Astrocyte of the cerebellum (primary cell): ENCODE measurements at regions not wholly inside any gene's neighbourhood (a gene's known extent, or its start where the extent isn't known, plus 50 kb on each side); places are given as distances from the start of the nearest gene placed in this dataset.

Source experiments
- DNase-seq: peaks from one replicate; pipeline ENCODE4 v3.0.0-alpha.2; 2011; ENCODE audit warnings: low read depth
- H3K4me3 ChIP-seq: 2 replicates; pipeline ENCODE4 v1.5.1; 2011; ENCODE audit warnings: mild to moderate bottlenecking, low read depth, low read length, moderate library complexity
- CTCF ChIP-seq: IDR thresholded peaks from 2 replicates; pipeline ENCODE4 v1.5.1; 2012; ENCODE audit warnings: low read length, low read depth, moderate library complexity, mild to moderate bottlenecking; ENCODE audit errors: missing control alignments
- in situ Hi-C: cut with HindIII; loops from 2 replicates; pipeline ENCODE4 v1.10.0; 2017; ENCODE audit warnings: low sequenced_read_pairs

GRCh38 chr10:42998481-42999384 is 78.1 kb upstream of the RET start:
- TF ChIP-seq CTCF: no peak
- in situ Hi-C loops: no loop called here
- no peak for DNase-seq
- no peak overlapping the region for H3K4me3 ChIP-seq

DNA sequence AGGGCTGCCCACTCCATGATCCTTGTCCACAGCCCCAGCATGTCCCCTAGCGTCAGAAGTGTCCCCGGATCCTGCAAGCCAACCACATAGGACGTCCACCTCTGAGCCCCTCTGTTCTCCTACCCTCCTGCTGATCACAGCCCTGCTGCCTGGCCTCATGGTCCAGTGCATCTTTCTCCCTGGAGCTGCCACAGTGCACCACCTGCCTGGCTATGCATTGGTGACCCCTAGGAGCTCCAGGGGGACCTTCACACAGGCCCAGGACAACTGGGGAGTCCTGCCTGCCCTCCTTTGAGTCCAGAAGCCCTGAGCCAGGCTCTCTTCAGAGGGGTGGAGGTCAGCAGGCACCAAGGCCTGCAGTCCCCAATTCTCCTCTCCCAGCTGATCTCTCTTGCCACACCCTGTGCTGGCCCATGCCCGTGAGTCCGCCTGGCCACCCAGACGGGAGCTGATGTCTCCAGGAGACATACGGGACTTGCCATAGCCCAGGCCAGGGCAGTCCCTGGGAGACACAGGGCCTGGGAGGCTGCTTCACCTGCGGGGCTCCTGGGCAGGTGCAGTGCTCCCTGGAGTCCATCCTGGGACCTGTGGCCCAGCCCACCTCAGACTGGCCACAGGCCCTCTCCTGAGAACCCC is 77.4 kb upstream of the RET start:
- in situ Hi-C loops: loop anchor here (5.0 to 10.0 kb wide), 2 partner anchors 45 to 68 kb away; no protein-coding TSS in a partner anchor
- no peak overlapping the region for H3K4me3 ChIP-seq
- no peak for TF ChIP-seq CTCF
- DNase-seq: no peak

DNA sequence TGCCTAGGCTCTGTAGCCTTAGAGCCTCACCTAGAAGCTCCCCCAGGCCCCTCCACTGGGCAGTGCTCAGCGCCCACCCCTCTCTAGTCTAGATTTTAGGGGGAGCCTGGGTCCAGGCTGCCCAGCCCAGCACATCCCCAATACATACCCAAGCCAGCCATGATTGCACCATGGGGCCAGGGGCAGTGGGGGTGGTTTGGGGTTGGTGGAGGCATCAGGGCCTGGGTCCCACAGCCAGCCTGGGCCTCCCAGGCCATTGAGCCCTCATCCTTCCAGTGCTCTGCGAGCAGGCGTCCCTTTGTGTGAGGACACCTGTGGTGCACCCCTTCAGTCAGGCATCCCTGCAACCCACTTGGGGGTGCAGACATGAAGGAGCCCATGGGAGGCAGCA is 76.9 kb upstream of the RET start:
- TF ChIP-seq CTCF: no peak
- DNase-seq: no peak
- H3K4me3 ChIP-seq: no peak overlapping the region
- in situ Hi-C loops: loop anchor here (5.0 to 10.0 kb wide), 2 partner anchors 45 to 67 kb away; no protein-coding TSS in a partner anchor

GRCh38 chr10:43000651-43001426 is 76.0 kb upstream of the RET start:
- in situ Hi-C loops: loop anchor here (5.0 to 10.0 kb wide), 2 partner anchors 46 to 66 kb away; no protein-coding TSS in a partner anchor

DNA sequence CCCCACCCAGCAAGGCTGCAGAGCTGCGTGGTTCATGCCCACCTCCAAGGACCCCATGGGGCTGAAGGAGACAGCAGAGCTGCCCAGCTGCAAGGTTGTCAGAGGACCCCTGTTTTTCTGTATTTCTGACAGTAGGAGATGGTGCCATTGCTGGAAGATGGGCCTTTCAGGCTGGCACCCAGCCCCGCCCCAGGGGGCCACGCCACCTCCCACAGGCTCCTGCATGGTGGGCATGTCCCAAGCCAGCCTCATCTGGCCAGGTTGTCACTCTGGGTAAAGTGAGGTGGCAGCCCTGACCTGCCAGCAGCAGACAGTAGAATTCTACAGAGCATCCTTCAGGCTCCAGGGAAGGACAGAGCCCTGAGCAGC is 75.5 kb upstream of the RET start:
- TF ChIP-seq CTCF: no peak
- H3K4me3 ChIP-seq: no peak overlapping the region
- in situ Hi-C loops: loop anchor here (5.0 to 10.0 kb wide), 2 partner anchors 47 to 66 kb away; no protein-coding TSS in a partner anchor
- no peak for DNase-seq

More at GRCh38 chr10:43000651-43001426, 76.0 kb upstream of the RET start:
- H3K4me3 ChIP-seq: no peak overlapping the region
- DNase-seq: no peak
- no peak for TF ChIP-seq CTCF

- TF ChIP-seq CTCF: no peak
- in situ Hi-C loops: loop anchor here (5.0 to 10.0 kb wide), 2 partner anchors 48 to 65 kb away; no protein-coding TSS in a partner anchor
- no peak overlapping the region for H3K4me3 ChIP-seq
- DNase-seq: no peak
Observed at GRCh38 chr10:43002596-43002995, 74.3 kb upstream of the RET start.
